Endodermal cell (in vitro differentiated cells): ENCODE measurements at regions not wholly inside any gene's neighbourhood (a gene's known extent, or its start where the extent isn't known, plus 50 kb on each side); places are given as distances from the start of the nearest gene placed in this dataset.

ENCODE experiments used
- DNase-seq: peaks from one replicate; pipeline ENCODE4 v3.0.0-alpha.2; 2017
- H3K27ac ChIP-seq: 2 replicates; pipeline ENCODE4 v1.5.1; 2013; ENCODE audit warnings: mild to moderate bottlenecking, low read depth, low read length, moderate library complexity
- H3K27me3 ChIP-seq: 2 replicates; pipeline ENCODE4 v1.6.1; 2013; ENCODE audit warnings: mild to moderate bottlenecking, low read length, moderate library complexity; ENCODE audit not compliant: insufficient read depth, control insufficient read depth, poor library complexity, severe bottlenecking
- H3K36me3 ChIP-seq: 2 replicates; pipeline ENCODE4 v1.7.0; 2013; ENCODE audit warnings: mild to moderate bottlenecking, low read length, moderate library complexity; ENCODE audit not compliant: control insufficient read depth, insufficient read depth
- H3K4me1 ChIP-seq: one replicate; pipeline ENCODE4 v1.7.0; 2013; ENCODE audit warnings: low read length; ENCODE audit not compliant: control insufficient read depth, insufficient read depth
- H3K4me3 ChIP-seq: 2 replicates; pipeline ENCODE4 v1.5.1; 2013; ENCODE audit warnings: mild to moderate bottlenecking, low read length, moderate library complexity
- H3K9ac ChIP-seq: 2 replicates; pipeline ENCODE4 v1.6.1; 2013; ENCODE audit warnings: mild to moderate bottlenecking, low read length, moderate library complexity; ENCODE audit not compliant: poor library complexity, severe bottlenecking; ENCODE audit errors: extremely low read depth
- H3K9me3 ChIP-seq: 2 replicates; pipeline ENCODE4 v1.6.1; 2013; ENCODE audit warnings: mild to moderate bottlenecking, low read length, moderate library complexity; ENCODE audit not compliant: control insufficient read depth
- H3K27ac Mint-ChIP-seq: 2 replicates; pipeline ENCODE4 v1.8.0; 2020; ENCODE audit warnings: mixed read lengths
- H3K27me3 Mint-ChIP-seq: 2 replicates; pipeline ENCODE4 v1.8.0; 2021; ENCODE audit warnings: mild to moderate bottlenecking, mixed read lengths; ENCODE audit not compliant: insufficient read depth
- H3K36me3 Mint-ChIP-seq: 2 replicates; pipeline ENCODE4 v1.8.0; 2020; ENCODE audit warnings: low read depth, mixed read lengths
- H3K4me1 Mint-ChIP-seq: 2 replicates; pipeline ENCODE4 v1.8.0; 2020; ENCODE audit warnings: mixed read lengths
- H3K4me3 Mint-ChIP-seq: 2 replicates; pipeline ENCODE4 v1.8.0; 2020; ENCODE audit warnings: mild to moderate bottlenecking, moderate library complexity, mixed read lengths
- H3K9me3 Mint-ChIP-seq: 2 replicates; pipeline ENCODE4 v1.8.0; 2020; ENCODE audit warnings: mild to moderate bottlenecking, mixed read lengths
- CTCF ChIP-seq: fragments of 200-600 bp; sonication (generic); conservative IDR thresholded peaks from 2 replicates; pipeline ENCODE4 v1.5.0; 2021; ENCODE audit warnings: antibody characterized with exemption, mild to moderate bottlenecking
- WGBS, 2 experiments: methylation state at CpG; one replicate each; pipeline versions ENCODE4 v1.1.5 to v1.1.7; 2013; ENCODE audit warnings: missing lambda C conversion rate in 2 of 2, mixed read lengths in 1 of 2; ENCODE audit not compliant: insufficient coverage in 1 of 2, insufficient read length in 1 of 2; 5-methylcytosine and 5-hydroxymethylcytosine counted together

GRCh38 chr13:90534617-90535370 lies 812.7 kb upstream of the MIR17HG start:
- H3K4me3 ChIP-seq: no peak overlapping the region
- 92% methylated on average over 5 to 7 of the region's 7 CpGs for WGBS, 2 experiments
- H3K4me3 Mint-ChIP-seq: no peak overlapping the region

GRCh38 chr13:90535421-90535820 lies 812.1 kb upstream of the MIR17HG start:
- H3K4me1 Mint-ChIP-seq: no peaks in the 10 kb centered on the region
- H3K27ac Mint-ChIP-seq: no peak overlapping the region
- no peak overlapping the region for H3K9ac ChIP-seq
- no peak for TF ChIP-seq CTCF
- H3K36me3 Mint-ChIP-seq: no peaks in the 10 kb centered on the region
- no peaks in the 10 kb centered on the region for H3K27me3 ChIP-seq
- H3K4me3 ChIP-seq: no peak overlapping the region
- no peak overlapping the region for H3K27ac ChIP-seq
- H3K9me3 Mint-ChIP-seq: no peaks in the 10 kb centered on the region
- no peaks in the 10 kb centered on the region for H3K9me3 ChIP-seq
- no peak for DNase-seq
- H3K4me1 ChIP-seq: no peaks in the 10 kb centered on the region
- H3K27me3 Mint-ChIP-seq: no peaks in the 10 kb centered on the region
- no peak overlapping the region for H3K4me3 Mint-ChIP-seq
- WGBS, 2 experiments: 92 to 100% methylated on average over 2 of the region's 2 CpGs
- H3K36me3 ChIP-seq: no peaks in the 10 kb centered on the region

More at GRCh38 chr13:90534617-90535370, 812.7 kb upstream of the MIR17HG start:
- no peaks in the 10 kb centered on the region for H3K27me3 Mint-ChIP-seq
- no peak for DNase-seq
- H3K9me3 ChIP-seq: no peaks in the 10 kb centered on the region
- H3K9me3 Mint-ChIP-seq: no peaks in the 10 kb centered on the region
- H3K4me1 Mint-ChIP-seq: no peaks in the 10 kb centered on the region
- no peak for TF ChIP-seq CTCF
- no peak overlapping the region for H3K27ac Mint-ChIP-seq
- no peaks in the 10 kb centered on the region for H3K4me1 ChIP-seq
- no peaks in the 10 kb centered on the region for H3K36me3 Mint-ChIP-seq
- H3K36me3 ChIP-seq: no peaks in the 10 kb centered on the region
- no peak overlapping the region for H3K27ac ChIP-seq
- H3K9ac ChIP-seq: no peak overlapping the region
- no peaks in the 10 kb centered on the region for H3K27me3 ChIP-seq

- no peaks in the 10 kb centered on the region for H3K36me3 ChIP-seq
- Mint-ChIP-seq H3K4me1 (no peaks in the 10 kb centered on the region), H3K4me3 (no peak overlapping the region), H3K27ac (no peak overlapping the region), H3K9me3 (no peaks in the 10 kb centered on the region), H3K36me3 (no peaks in the 10 kb centered on the region), H3K27me3 (no peaks in the 10 kb centered on the region)
- 96 to 100% methylated on average over 1 to 2 of the region's 2 CpGs for WGBS, 2 experiments
- no peaks in the 10 kb centered on the region for H3K27me3 ChIP-seq
- no peak overlapping the region for H3K4me3 ChIP-seq
- H3K9me3 ChIP-seq: no peaks in the 10 kb centered on the region
- no peak overlapping the region for H3K27ac ChIP-seq
- H3K9ac ChIP-seq: no peak overlapping the region
- TF ChIP-seq CTCF: no peak
- no peak for DNase-seq
- H3K4me1 ChIP-seq: no peaks in the 10 kb centered on the region
Observed at GRCh38 chr13:90538063-90538462, 809.4 kb upstream of the MIR17HG start.
